ENCODE measurements at regions not wholly inside any gene's neighbourhood (a gene's known extent, or its start where the extent isn't known, plus 50 kb on each side); places are given as distances from the start of the nearest gene placed in this dataset.

DNA sequence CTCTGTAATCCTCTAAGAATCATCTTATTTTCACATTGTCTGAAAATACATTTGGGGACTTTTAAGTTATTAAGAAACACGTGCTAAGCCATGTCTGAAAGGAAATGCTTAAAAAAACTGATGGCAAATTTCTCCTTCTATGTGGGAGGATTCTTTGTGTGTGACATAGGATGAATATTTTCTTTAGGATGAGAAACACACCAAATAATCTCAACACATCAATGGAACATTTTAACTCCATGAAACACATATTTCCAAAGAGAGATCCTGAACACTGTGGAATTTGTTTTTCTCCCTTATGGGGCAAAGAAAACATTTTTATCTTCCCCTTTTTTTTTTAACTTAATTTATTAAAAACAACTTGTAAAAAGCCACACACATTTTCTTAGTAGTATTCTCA lies 153.8 kb upstream of the ANKRD50 start:
- H3K36me3 ChIP-seq (ENCODE audit: control insufficient read depth, insufficient read depth, low read length), result no peaks in the 10 kb centered on the region
- TF ChIP-seq, protein P1, sequence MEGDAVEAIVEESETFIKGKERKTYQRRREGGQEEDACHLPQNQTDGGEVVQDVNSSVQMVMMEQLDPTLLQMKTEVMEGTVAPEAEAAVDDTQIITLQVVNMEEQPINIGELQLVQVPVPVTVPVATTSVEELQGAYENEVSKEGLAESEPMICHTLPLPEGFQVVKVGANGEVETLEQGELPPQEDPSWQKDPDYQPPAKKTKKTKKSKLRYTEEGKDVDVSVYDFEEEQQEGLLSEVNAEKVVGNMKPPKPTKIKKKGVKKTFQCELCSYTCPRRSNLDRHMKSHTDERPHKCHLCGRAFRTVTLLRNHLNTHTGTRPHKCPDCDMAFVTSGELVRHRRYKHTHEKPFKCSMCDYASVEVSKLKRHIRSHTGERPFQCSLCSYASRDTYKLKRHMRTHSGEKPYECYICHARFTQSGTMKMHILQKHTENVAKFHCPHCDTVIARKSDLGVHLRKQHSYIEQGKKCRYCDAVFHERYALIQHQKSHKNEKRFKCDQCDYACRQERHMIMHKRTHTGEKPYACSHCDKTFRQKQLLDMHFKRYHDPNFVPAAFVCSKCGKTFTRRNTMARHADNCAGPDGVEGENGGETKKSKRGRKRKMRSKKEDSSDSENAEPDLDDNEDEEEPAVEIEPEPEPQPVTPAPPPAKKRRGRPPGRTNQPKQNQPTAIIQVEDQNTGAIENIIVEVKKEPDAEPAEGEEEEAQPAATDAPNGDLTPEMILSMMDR (IDR thresholded peaks at IDR 0.05; ENCODE audit: insufficient read depth, low read length, poor library complexity, severe bottlenecking), result no peak
- H3K4me3 ChIP-seq (ENCODE audit: low read depth, low read length), result no peak overlapping the region
- DNase-seq (ENCODE audit: low read depth), result no peak
- H3K27me3 ChIP-seq (ENCODE audit: control insufficient read depth, insufficient read depth, low read length), result no peaks in the 10 kb centered on the region

DNA sequence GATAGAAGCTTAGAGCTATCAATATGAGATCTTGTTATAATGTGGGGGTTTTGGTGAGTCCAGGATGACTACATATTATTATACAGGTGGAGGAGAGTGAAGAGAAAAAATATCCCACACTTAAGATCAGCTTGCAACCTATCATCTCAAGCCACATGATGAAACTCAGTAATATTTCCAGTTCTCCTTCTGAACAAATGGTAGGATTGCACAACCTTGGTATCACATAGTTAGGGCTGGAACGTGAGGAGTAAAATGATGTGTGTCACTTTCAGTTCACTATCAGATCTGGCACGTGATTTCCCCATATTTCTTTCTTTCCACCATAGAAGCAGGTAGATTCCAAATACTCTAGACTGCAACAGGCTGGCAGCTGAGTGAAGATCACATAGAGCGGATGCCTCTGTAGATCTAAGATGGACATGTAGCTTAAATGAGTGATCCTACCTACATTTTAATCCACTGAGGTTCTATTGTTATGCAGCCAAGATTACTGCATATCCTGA lies 150.6 kb upstream of the ANKRD50 start:
- DNase-seq (ENCODE audit: low read depth), result no peak
- Histone ChIP-seq H3K36me3 (ENCODE audit: control insufficient read depth, insufficient read depth, low read length) (no peaks in the 10 kb centered on the region), H3K27me3 (ENCODE audit: control insufficient read depth, insufficient read depth, low read length) (no peaks in the 10 kb centered on the region)

DNA sequence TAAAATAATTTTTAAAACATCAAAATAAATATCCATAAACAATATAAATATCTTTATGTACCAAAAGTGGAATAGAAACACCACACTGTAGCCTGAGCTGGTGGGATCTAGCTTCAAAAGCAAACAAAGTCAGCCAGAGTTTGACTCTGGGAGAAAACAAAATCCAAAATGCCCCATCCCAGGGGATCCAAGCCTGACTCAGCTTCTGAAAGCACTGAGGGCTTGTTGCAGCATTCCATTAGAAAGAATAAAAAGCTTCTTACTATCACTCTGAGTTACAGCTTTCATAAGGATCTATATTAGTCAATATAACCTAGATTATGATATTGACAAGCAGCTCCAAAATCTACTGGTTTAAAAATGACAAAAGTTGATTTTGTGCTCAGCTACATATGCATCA lies 149.7 kb upstream of the ANKRD50 start:
- H3K36me3 ChIP-seq (ENCODE audit: control insufficient read depth, insufficient read depth, low read length), result no peaks in the 10 kb centered on the region
- no peak overlapping the region for H3K4me3 ChIP-seq (ENCODE audit: low read depth, low read length)
- TF ChIP-seq, protein P1 (IDR thresholded peaks at IDR 0.05; ENCODE audit: insufficient read depth, low read length, poor library complexity, severe bottlenecking), result no peak
- no peak for DNase-seq (ENCODE audit: low read depth)
- no peaks in the 10 kb centered on the region for H3K27me3 ChIP-seq (ENCODE audit: control insufficient read depth, insufficient read depth, low read length)

More for the DNA sequence above, 150.6 kb upstream of the ANKRD50 start:
- H3K4me3 ChIP-seq (ENCODE audit: low read depth, low read length), result no peak overlapping the region
- TF ChIP-seq, protein P1 (IDR thresholded peaks at IDR 0.05; ENCODE audit: insufficient read depth, low read length, poor library complexity, severe bottlenecking), result no peak

DNA sequence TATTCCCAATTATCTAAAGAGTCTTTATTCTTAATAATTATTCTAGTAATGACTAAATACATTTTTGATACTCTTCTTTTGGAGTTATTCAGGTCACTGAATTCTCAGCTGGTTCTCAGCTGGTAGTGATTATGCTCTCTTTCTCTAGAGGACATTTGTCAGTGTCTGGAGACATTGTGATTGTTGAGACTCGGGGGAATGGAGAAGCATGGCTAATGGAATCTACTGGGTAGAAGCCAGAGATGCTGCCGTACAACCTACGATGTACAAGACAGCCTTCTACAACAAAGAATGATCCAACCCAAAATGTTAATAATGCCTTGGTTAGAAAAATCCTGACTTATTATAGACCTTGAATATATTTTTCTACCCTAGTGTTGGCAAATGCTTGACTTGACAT lies 149.2 kb upstream of the ANKRD50 start:
- Histone ChIP-seq H3K36me3 (ENCODE audit: control insufficient read depth, insufficient read depth, low read length) (no peaks in the 10 kb centered on the region), H3K27me3 (ENCODE audit: control insufficient read depth, insufficient read depth, low read length) (no peaks in the 10 kb centered on the region), H3K4me3 (ENCODE audit: low read depth, low read length) (no peak overlapping the region)
- TF ChIP-seq, protein P1 (IDR thresholded peaks at IDR 0.05; ENCODE audit: insufficient read depth, low read length, poor library complexity, severe bottlenecking), result no peak
- no peak for DNase-seq (ENCODE audit: low read depth)

DNA sequence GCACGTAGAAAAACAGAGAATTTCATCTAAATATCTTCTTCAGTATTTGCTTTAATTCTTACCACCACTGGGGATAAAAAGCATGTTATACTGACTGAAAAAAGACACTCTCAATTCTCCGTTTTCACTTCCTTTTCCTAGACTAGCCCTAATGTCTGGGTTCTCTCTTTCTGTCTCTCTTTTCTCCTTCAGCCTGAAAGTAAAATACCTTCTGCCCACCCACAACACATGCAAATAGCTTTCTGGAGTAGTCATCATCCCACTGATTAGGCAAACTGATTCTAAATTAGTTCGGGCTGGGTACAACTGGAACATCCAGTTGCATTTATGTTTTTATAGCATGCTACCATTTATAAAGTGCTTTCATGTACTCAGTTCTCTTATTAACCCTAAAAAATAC lies 142.4 kb upstream of the ANKRD50 start:
- Histone ChIP-seq H3K4me3 (ENCODE audit: low read depth, low read length) (no peak overlapping the region), H3K36me3 (ENCODE audit: control insufficient read depth, insufficient read depth, low read length) (no peaks in the 10 kb centered on the region), H3K27me3 (ENCODE audit: control insufficient read depth, insufficient read depth, low read length) (no peaks in the 10 kb centered on the region)
- DNase-seq (ENCODE audit: low read depth), result no peak
- TF ChIP-seq, protein P1 (IDR thresholded peaks at IDR 0.05; ENCODE audit: insufficient read depth, low read length, poor library complexity, severe bottlenecking), result no peak

DNA sequence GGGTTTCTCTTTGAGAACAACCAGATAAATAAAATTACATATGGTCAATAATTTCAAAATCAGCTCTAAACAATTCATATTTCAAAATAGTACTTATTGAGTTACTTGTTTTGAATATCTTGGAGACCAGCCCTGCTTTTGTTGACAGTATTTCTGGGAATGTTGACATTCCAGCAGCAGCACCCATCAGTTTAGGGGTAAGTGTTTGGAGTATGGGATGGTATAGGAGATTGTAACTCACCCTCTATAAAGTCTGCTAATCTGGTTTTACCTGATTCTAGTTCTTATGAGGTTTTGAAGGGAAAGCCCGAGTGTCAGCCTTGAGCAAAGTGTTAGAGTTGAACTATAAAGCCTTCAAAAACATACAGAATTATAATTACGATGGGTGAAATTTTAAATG lies 139.2 kb upstream of the ANKRD50 start:
- no peak overlapping the region for H3K4me3 ChIP-seq (ENCODE audit: low read depth, low read length)
- no peaks in the 10 kb centered on the region for H3K27me3 ChIP-seq (ENCODE audit: control insufficient read depth, insufficient read depth, low read length)
- TF ChIP-seq, protein P1 (IDR thresholded peaks at IDR 0.05; ENCODE audit: insufficient read depth, low read length, poor library complexity, severe bottlenecking), result no peak
- no peak for DNase-seq (ENCODE audit: low read depth)
- H3K36me3 ChIP-seq (ENCODE audit: control insufficient read depth, insufficient read depth, low read length), result no peaks in the 10 kb centered on the region

All from kidney epithelial cell (primary cell).